GM19455 (cell line): ENCODE measurements at regions not wholly inside any gene's neighbourhood (a gene's known extent, or its start where the extent isn't known, plus 50 kb on each side); places are given as distances from the start of the nearest gene placed in this dataset.

Source experiments
- ATAC-seq: cut with Tn5 transposase; IDR thresholded peaks from one replicate; pipeline ENCODE4 v1.9.1; 2021; ENCODE audit not compliant: unreplicated experiment

DNA sequence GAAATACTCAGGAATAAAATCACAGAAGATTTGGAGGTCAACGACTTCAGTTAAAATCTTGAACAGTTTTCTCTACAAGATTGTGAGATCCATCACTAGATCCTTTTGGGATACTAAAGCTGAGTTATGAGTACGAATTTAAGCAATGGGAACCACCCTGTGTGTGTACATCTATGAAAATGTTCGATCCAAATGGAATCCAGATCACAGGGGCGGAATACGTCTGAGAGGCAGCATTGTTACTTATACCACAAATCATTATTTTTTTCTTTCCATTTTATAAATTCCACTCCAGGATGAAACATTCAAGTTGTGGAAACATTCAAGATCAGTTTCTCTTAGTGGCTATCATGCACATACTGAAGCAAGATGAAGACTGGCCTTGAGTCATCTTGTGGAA is 239.3 kb upstream of the PAPPA start:
- ATAC-seq: no peak

DNA sequence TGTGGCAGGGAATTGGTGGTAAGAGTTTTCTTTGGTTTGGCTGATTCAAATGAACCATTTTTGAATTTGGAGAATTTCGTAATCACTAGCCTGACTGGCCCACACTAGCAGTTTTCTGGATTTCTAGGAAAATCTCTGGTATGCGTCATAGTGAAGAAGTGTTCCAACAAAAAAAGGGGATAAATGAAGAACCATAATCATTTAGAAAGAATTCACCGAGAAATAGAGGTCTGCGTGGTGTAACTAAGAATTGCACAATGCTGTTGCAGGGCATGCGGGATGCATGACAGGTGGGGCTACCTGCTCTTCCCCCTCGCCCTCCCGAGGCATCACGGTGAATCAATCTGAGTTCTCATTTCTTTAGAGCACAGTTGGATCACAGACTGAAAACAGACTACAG is 232.3 kb upstream of the PAPPA start:
- no peak for ATAC-seq

DNA sequence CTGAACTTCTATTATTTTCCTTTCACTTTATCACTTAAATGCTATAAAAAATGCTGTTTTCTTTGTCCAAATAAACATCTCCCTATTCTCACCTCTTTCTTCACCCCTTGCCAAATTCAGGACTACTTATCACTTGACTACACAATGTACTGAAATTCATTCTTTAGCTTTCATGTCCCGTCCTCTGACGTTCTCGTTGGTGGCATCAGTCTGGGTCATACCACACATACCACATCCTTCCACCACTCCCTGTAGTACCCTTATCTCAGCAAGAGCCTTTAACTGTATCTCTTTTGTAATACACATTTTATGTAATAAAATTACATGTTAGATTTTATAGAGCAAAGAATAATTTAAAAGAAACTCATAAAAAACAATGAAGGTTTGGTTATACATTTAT is 231.1 kb upstream of the PAPPA start:
- no peak for ATAC-seq

DNA sequence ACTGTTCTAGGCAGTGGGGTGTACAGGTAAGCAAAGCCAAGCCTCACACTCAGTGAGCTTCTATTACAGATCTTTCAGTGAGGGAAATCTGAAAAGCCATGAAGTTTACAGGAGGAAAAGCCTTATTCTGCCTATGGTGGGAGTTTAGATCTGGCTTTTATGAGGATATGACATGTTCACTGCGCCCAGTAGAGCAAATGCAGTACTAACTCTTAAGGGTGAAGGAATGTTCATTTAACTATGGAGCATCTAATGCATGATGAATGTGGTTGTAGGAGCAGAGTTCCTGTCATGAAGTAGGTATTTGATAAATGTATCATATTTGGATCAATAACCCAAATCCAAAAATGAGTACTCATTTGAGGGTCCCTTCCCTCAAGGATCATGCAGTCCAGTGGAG is 230.2 kb upstream of the PAPPA start:
- no peak for ATAC-seq

DNA sequence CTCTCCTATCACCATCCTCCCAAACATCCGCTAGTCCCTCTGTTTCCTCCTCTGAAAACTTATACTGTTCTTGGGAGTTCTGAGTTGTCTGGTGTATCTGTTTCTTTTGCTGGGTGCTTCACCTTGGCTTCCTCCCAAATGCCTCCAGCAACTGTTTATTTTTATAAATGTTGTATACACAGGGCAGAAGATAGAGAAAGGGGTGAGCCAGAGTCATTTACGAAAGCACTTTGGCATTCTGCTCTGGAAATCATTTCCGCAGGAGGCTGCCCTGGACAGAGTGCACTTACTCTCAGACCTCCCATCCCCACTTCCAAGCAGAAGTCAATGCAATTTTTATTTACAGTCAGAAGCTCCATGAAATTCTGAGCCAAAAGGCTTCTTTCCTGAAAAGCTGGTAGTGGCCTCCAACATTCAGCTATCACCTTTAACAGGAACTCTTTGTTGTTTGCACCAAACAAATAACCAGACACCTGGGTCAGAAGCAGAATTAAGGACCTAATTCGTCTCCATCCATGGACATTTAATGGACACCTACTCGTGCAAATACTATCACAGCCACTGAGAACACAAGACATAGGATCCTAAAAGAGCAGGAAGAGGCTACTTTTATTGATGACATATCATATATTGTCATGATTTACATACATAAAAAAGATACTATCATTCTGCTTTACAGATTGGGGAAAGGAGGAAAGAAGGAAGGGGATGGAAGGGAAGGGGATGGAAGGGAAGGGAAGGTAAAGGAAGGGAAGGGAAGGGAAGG is 229.5 kb upstream of the PAPPA start:
- ATAC-seq: no peak

DNA sequence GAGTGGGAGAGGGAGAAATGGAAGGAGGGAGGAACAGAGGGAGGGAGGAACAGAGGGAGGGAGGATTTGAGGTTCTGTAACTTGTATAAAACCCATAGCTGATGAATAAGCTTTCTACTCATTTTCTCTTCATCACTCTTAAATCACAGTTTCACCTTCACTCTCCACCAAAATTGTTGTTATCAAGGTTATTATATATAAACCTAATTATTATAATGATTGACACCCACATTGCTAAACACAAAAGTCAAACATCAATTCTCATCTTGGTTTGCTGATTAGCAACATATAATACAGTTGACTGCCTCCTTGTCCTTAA is 229.0 kb upstream of the PAPPA start:
- no peak for ATAC-seq

DNA sequence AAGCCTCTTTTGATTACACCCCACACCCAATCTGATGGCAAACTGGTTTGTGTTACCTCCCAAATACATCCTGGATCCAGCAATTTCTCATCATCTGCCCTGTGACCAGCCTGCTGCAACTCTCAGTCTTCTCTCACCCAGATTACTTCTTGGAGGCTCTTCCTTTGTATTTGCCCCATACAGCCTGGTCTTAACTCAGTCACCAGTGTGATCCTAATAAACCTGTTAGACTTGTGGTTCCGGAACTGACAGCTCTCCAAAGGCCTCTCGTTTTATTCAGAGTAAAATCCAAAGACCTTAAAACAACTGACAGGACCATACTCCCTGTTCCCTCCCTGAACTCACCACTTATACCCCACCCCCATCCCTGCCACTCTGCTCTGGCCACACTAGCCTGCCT is 228.2 kb upstream of the PAPPA start:
- ATAC-seq: no peak

DNA sequence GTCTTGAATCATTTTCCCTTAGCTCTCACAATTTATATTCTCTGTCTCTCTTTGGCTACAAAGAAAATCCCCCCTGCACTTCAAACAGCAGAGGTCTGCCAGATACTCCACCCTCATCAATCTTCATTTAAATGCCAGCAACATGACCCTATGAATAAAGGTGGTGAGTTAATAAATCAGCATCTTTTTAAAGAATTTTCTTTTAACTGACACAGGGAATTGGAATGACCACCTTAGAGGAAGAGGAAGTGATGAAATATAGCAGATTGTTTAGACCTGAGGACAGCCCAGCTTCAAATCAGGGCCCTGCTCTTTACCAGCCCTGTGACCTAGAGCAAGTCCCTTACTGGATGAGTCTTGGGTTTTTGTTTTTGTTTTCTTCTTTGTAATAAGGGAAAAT is 223.1 kb upstream of the PAPPA start:
- ATAC-seq: no peak

DNA sequence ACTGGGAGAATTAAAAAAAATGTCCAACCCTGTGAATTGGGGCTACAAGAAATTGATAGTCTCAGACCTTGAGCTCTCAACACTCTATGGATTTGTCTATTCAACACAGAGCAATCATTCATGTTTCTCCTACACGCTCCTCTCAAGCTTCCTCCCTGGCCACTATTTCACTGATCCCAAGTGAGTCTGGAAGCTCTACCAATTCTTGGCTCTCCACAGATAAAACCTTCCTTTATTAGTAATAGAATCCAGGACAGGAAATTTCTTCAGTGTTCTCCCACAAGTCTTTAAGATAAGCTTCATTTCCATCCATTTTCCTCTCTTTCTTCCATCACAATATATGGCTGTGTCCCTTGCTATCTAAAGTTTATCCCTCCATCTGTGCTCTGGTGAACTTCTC is 215.1 kb upstream of the PAPPA start:
- no peak for ATAC-seq

DNA sequence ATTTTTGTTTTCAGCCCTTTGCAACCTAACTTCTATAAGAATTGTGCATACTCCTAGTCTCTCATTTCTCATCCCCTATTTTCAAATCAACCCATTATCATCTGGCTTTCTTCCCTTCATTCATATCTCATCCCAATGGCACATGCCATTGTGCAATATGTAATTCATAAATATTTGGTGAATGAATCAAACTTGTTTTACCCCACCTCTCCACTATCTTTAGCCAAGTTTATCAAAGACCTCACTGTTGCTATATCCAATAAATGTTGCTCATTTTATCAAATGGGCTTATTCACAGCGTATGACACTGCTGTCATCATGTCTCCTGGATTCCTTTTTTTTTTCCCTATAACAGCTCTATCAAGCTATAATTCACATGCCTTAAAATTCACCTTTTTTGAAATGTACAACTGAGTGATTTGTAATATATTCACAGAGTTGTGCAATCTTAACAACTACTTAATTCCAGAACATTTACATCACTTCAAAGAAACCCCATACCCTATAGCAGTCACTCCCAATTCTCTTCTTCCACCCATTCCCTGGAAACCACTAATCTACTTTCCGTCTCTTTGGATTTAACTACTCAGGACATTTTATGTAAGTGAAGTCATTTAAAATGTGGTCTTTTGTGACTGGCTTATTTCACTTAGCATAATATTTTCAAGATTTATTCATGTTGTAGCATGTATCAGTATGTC is 214.4 kb upstream of the PAPPA start:
- ATAC-seq: no peak

DNA sequence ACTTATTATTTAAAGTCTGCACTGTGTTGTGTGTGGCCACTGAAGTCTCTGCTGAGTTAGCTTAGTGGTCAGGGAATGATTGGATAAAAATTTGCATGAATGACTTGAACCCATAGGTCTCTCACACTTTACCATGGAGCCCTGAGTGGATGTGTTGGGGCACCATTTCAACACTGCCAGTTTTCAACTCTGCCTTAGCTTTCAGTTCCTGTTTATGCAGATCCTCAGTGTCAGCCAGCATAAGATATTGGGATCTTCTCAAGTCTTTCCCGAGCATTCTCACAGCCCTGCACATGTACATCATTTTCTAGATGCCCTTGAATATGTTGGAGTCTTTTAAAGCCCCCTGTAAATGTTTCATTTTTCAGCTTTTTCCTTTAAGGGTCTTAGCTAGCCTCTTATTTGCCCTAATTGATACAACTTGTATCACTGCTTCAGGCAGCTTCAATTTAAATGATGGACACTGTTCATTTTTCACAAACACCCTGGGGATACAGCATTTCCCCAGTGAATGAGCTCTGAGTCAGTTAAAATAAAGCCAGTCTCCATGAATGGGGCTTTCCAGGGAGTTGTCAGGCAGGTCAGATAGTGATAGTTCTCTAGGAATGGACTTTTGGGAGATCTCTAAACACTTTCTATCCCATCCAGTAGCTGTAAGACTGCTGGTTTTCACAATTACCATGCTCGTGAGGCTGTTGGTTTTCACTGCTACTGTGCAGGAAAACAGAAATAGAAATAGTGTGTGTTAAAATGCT is 211.9 kb upstream of the PAPPA start:
- ATAC-seq: no peak

DNA sequence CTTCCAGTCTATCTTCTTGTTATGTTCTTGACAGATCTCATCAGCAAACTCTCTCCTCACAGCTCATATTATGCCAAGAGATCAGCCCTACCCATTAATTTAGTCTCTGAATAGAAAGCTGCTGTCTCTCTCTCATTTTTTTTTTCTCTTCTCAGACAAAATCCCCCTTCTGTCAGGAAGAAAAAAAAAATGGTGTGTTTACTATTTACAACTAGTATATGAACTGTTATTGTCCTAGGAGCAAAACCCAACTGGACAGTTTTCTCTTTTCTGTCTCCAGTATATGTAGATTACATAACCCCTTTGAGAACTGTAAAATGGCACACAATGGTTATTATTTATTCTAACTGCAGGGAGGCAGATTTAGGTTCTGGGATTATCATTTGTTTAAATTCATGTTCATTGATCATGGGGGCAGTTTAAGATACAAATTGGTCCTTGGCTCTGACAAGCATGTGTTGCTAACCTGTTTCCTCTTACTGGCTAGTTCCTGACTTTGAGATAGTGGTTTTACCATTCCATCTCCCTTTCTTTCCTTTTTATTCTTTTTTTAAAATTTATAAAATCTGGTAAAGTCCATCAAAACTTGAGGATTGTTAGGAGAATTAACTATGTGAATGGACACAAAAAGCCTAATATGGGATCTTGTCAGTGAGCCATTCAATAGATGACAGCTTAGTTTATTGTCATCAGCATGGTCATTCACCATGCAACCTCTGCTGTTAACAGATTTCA is 210.0 kb upstream of the PAPPA start:
- no peak for ATAC-seq

DNA sequence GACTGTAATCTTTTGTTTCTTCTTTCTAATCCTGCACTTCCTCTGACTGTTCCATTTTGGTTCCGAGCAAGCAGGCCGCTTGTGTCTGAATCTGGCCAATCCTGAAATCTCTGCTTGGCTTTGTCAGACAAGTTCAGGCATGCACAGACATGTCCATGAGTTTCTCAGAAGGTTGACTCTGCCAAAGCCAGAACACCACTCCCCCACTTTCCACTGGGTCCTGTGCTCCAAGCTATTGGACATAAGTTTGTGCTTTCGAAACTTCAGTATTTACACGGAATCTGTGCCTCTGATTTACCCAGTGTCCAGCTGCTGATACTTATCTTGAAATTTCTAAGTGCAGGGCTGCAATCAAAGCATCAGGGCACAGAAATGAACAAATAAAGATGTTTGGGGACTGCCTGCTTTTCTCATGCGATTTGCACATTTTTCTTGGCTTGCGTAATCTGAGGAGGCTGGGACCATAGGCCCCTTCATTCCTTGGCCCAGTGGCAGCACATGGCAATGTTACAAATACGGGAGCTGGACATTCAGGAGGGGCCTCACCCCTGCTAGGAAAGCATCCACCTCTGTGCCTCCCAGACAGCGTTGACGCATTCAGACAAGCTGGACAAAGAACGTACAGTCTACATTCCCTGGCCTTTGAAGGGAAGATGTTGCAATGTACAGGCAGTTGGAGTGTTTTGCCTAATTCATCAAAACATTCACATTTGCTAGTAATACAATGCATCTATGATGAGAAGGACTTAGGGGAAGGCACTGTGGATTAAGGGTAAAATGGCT is 209.2 kb upstream of the PAPPA start:
- no peak for ATAC-seq

DNA sequence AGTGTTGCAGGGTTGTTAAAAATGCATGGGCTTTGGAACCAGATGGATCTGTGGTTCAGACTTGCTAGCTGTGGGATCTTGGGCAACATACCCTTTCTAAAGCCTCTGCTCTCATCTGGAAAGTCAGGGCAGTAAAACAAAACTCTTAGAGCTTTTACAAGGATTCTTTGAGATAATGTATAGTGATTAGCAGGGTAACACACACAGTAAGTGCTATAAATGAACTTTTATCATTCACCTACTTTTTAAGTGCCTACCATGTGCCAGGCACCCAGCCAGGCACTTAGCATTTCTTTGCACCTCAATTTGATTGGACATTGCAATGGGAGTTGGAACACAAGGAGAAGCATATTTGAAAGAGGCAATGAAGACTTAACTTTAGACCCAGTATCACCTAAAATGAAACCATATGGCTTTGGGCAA is 208.6 kb upstream of the PAPPA start:
- ATAC-seq: no peak

DNA sequence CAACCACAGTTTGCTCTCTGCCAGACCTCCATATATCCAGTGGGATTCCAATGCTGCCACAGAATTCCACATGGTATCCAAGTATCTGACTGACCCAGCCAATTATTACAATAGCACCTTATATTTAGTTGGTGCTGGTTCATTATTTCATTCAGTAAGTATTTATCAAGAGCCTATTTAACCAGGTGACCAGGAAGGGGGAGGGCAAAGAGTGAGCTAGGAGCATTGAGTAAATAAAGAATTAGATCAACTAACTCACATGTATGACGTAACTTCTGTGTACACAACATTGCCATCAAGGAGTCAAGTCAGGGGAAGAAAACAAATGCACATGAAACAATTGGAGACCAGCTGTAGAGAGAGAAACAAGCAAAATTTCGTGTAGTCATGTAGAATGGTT is 207.1 kb upstream of the PAPPA start:
- ATAC-seq: no peak

DNA sequence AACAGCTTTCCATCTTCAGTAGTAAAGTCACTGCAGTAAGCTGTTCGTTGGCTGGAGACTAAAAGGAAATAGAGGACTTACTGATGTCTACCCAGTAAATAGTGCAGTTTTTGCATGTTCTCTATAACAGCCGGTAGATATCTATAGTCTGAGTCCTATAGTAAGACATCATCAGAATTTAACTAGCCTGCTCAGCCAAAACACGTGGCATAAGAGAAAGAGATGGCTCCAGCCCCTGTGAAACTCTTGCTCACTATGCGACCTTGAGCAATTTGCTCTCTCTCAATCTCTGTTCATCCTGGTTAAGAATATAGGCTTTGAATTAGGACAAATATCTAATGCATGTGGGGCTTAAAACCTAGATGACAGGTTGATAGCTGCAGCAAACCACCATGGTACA is 201.6 kb upstream of the PAPPA start:
- no peak for ATAC-seq

DNA sequence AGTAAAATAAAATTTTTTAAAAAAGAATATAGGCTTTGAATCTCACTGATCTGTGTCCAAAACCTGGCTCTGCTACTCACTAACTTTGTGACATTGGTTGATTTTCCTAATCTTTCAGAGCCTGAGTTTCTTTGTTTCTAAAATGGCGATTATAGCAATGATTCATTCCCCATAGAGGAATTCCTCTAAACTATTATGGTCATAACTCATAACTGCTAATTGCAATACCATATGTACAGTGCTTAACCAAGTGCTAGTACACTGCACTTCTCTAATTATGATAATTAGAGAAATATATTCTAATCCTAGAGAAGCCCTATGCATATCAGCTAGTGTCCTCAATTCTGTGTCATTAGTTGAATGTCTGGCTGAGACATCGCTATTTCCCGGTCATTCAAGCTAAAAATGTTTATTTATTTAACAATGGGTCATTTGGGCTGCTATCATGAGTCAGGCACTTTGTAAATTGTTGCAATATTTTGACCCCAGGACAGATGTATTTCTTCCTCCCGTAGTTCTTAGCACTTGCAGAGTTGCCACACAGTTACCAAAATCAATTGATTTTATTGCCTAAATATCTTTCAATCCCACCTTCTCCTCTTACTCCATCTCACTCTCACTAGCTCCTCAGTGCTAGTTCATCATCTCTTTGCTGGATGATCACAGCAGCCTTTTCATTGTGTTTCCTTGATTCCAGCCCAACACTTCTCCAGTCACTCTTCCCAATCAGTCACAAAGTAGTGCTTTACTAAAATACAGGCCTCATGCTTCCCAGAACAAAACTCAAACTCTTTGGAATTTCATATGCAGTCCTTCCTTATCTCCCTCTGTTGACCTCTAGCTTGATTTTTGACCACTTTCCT is 200.9 kb upstream of the PAPPA start:
- ATAC-seq: no peak

DNA sequence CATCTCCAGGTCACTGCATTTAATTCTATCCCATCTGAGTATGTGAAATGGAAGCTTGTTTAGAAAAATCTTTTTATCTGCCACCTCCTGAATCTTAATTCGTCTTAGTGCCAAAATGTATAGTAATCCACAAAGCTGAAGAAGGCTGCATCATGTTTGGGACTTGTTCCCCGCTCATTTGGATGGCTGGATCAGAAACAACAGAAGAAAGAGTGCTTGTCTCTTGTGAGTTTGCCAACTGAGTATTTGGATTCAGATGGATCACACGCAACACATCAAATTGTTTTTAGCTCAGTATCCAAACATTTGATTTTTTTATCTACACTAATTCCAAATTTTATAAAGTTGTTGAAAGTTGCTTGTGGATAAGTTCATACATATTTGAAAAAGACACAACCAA is 197.2 kb upstream of the PAPPA start:
- no peak for ATAC-seq

DNA sequence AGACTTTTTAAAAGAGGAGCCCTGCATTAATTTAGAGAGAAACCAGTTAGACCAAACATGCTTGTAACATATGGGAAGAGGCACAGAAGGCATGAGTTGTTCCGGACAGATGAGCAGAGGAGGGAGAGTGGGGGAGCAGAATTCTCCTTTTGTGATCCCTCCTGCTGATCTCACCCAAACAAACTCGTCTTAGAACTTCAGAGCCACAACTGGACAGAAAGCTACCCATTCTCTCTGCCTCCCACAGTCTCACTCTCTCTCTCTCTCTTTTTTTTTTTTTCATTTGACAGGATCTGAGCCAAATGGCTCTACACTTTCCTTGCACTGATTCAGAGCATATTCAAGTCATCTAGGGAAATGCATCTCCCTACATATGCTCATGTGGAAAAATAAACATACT is 196.0 kb upstream of the PAPPA start:
- no peak for ATAC-seq
